HepG2 (cell line): ENCODE measurements at regions not wholly inside any gene's neighbourhood (a gene's known extent, or its start where the extent isn't known, plus 50 kb on each side); places are given as distances from the start of the nearest gene placed in this dataset.

Source experiments
- ATAC-seq: fragments of 200-7000 bp; cut with Tn5 transposase; 3 replicates; pipeline ENCODE4 v1.9.1; 2020; ENCODE audit warnings: mild to moderate bottlenecking, moderate library complexity
- BruUV-seq: library from RNA; stranded (reverse); fragments of 400-500 nt; replicated peaks from 2 replicates; lab custom pipeline; 2021; lab: Mats Ljungman, UMichigan
- CTCF ChIA-PET: fragments of 300-600 bp; formaldehyde crosslinking; extraction: SDS; loops from one replicate; lab custom pipeline; 2021; ENCODE audit warnings: low total read pairs, inconsistent platforms, low intra/inter-chr PET ratio; lab: Yijun Ruan, JAX
- POLR2A ChIA-PET: fragments of 350-600 bp; sonication (Branson Sonifier 250); formaldehyde crosslinking; loops from one replicate; lab custom pipeline; 2020; ENCODE audit warnings: antibody characterized with exemption, inconsistent platforms; lab: Yijun Ruan, JAX
- DNase-seq: peaks from one replicate; pipeline ENCODE4 v3.0.0-alpha.2; 2015; ENCODE audit warnings: low spot score
- FAIRE-seq: peaks from 3 replicates; lab custom pipeline; 2011; peaks lifted over from hg19 to GRCh38; lab: Jason Lieb, UNC
- H2AFZ ChIP-seq: one replicate; pipeline ENCODE4 v1.6.1; 2011; ENCODE audit warnings: low read length, inconsistent platforms
- H3K27ac ChIP-seq: fragments of 300-600 bp; 3 replicates; pipeline ENCODE4 v1.8.0; 2011; ENCODE audit warnings: mixed run types, mild to moderate bottlenecking, mixed read lengths, low read length, inconsistent platforms; ENCODE audit not compliant: insufficient read depth; ENCODE audit errors: extremely low read length
- H3K27me3 ChIP-seq, 2 experiments: fragments of 200-600 bp in 1 of 2; 2 replicates in 1 of 2; 3 replicates in 1 of 2; pipeline versions ENCODE4 v1.6.0 to v1.8.0; 2011; ENCODE audit warnings: low read length in 2 of 2, mild to moderate bottlenecking in 2 of 2, moderate library complexity in 2 of 2, inconsistent platforms in 1 of 2; ENCODE audit not compliant: insufficient read depth in 2 of 2, control insufficient read depth in 1 of 2
- H3K36me3 ChIP-seq, 2 experiments: fragments of 200-600 bp in 1 of 2; replicated peaks in 1 of 2; 2 replicates in 1 of 2; 3 replicates in 1 of 2; pipeline versions ENCODE4 v1.5.1 to v1.8.0; 2011; ENCODE audit warnings: low read length in 2 of 2, inconsistent platforms in 1 of 2; ENCODE audit not compliant: insufficient read depth in 2 of 2, control insufficient read depth in 1 of 2
- H3K4me1 ChIP-seq: 2 replicates; pipeline ENCODE4 v1.5.1; 2012; ENCODE audit warnings: low read length, inconsistent platforms; ENCODE audit not compliant: insufficient read depth
- H3K4me2 ChIP-seq: 2 replicates; pipeline ENCODE4 v1.6.0; 2011; ENCODE audit warnings: low read depth, low read length, inconsistent platforms
- H3K4me3 ChIP-seq, 3 experiments: fragments of 200-600 bp in 1 of 3; sonication (generic), shearing (Covaris generic) in 1 of 3; replicated peaks in 1 of 3; 2 replicates each; pipeline ENCODE4 v1.5.1; 2011 to 2016; ENCODE audit warnings: low read length in 3 of 3, inconsistent platforms in 2 of 3, low read depth in 2 of 3, mild to moderate bottlenecking in 2 of 3, control low read depth in 1 of 3, mixed read lengths in 1 of 3; ENCODE audit not compliant: insufficient read depth in 1 of 3
- H3K79me2 ChIP-seq: one replicate; pipeline ENCODE4 v1.6.1; 2011; ENCODE audit warnings: low read length, inconsistent platforms; ENCODE audit not compliant: insufficient read depth
- H3K9ac ChIP-seq: 2 replicates; pipeline ENCODE4 v1.6.0; 2011; ENCODE audit warnings: mild to moderate bottlenecking, low read depth, low read length, inconsistent platforms; ENCODE audit not compliant: insufficient read depth
- H3K9me3 ChIP-seq: 2 replicates; pipeline ENCODE4 v1.5.1; 2012; ENCODE audit warnings: mild to moderate bottlenecking, low read length
- H4K20me1 ChIP-seq: 2 replicates; pipeline ENCODE4 v1.6.0; 2011; ENCODE audit warnings: inconsistent platforms, mild to moderate bottlenecking, low read length, moderate library complexity; ENCODE audit not compliant: insufficient read depth
- FLYWCH1 ChIP-seq: sonication (generic); formaldehyde crosslinking; IDR thresholded peaks from 2 replicates; pipeline ENCODE4 v1.8.1; 2023; ENCODE audit warnings: mild to moderate bottlenecking, missing genetic modification reagents
- FOXA3 ChIP-seq: IDR thresholded peaks from 2 replicates; pipeline ENCODE4 v1.6.1; 2016; ENCODE audit warnings: missing genetic modification reagents, missing compliant biosample characterization
- SIX4 ChIP-seq: sonication (generic); formaldehyde crosslinking; IDR thresholded peaks from 2 replicates; pipeline ENCODE4 v1.4.0; 2020; ENCODE audit warnings: missing genetic modification reagents
- ZNF563 ChIP-seq: sonication (generic); formaldehyde crosslinking; IDR thresholded peaks from 2 replicates; pipeline ENCODE4 v1.8.0; 2022; ENCODE audit warnings: mild to moderate bottlenecking, moderate library complexity, missing genetic modification reagents
- WGBS: methylation state at CpG from one replicate; pipeline ENCODE4 v1.1.6; 2017; ENCODE audit warnings: low lambda C conversion rate; 5-methylcytosine and 5-hydroxymethylcytosine counted together
- in situ Hi-C: cut with HindIII; loops from 2 replicates; pipeline ENCODE4 v1.10.0; 2017; ENCODE audit warnings: low pct_unique_long_range_greater_than_20kb; ENCODE audit not compliant: extremely low pct_ligation_motif_present
- intact Hi-C: fragments of 100-400 bp; cut with micrococcal nuclease; formaldehyde crosslinking; loops from one replicate; pipeline ENCODE4 v1.10.0; 2022; ENCODE audit not compliant: unreplicated experiment
- TF ChIP-seq, protein P1 (sequence below): sonication (generic); formaldehyde crosslinking; IDR thresholded peaks from 2 replicates; pipeline ENCODE4 v1.4.0; 2020; ENCODE audit warnings: missing genetic modification reagents
- TF ChIP-seq, protein P2 (sequence below): IDR thresholded peaks from 2 replicates; pipeline ENCODE4 v1.6.1; 2016; ENCODE audit warnings: missing biosample characterization, missing genetic modification reagents, low read depth
- TF ChIP-seq, protein P3 (sequence below): sonication (generic); formaldehyde crosslinking; IDR thresholded peaks from 2 replicates; pipeline ENCODE4; 2020; ENCODE audit warnings: missing genetic modification reagents, mild to moderate bottlenecking, borderline replicate concordance
- TF ChIP-seq, protein P4 (sequence below): sonication (generic); formaldehyde crosslinking; IDR thresholded peaks from 2 replicates; pipeline ENCODE4 v1.4.0; 2020; ENCODE audit warnings: mild to moderate bottlenecking, low read depth, missing genetic modification reagents
- TF ChIP-seq, protein P5 (sequence below): sonication (generic); formaldehyde crosslinking; IDR thresholded peaks from 2 replicates; pipeline ENCODE4 v1.9.0; 2021; ENCODE audit warnings: missing genetic modification reagents, mild to moderate bottlenecking, borderline replicate concordance
- TF ChIP-seq, protein P6 (sequence below): sonication (generic); formaldehyde crosslinking; conservative IDR thresholded peaks from 2 replicates; pipeline ENCODE4 v1.4.0; 2020; ENCODE audit warnings: missing genetic modification reagents

DNA sequence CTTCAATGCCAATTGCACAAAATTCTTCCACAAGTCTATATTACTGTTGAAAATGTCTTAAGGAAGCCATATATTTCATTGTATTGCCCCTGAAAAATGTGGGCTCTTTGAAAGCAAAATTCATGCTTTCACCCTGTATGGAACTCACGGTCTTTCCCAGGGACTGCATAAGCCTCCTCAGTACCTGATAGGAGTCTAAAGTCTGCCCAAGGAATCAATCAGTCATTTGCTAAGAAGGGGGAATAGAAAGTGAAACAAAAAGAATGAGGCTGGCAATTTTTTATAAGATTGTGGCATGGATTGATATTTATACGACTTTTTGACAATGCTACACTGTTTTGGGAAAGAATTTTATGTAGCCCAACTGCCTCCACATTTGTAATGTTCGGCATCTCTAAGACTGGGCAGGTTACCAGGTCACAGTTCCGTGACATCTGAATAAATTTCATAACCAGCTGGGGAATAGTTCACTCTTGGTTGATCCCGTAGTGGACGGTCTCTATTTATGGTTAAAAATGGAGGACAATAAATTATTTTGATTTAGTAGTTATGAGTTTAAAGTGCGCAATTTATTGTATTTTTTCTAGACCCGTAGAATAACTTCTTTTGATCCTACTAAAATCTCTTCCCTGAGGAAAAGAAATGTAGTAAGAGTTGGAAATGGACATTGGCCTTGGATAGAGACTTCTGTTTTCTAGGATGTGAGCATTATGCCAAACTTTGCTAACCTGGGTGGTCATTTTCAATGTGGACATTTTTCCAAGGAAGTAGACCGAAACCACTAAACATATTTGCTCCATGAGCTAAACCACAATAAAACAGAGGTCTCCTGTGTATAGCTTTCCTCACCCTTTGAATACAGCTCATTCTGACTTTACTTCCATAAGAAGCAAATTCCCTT lies 1585.4 kb downstream of the EFNB2 start:
- Histone ChIP-seq H3K27ac (no peak overlapping the region), H3K36me3 (no peaks in the 10 kb centered on the region), H2AFZ (no peak overlapping the region), H3K4me1 (no peaks in the 10 kb centered on the region), H3K27me3 (no peaks in the 10 kb centered on the region), H3K9ac (no peak overlapping the region), H3K4me2 (no peak overlapping the region), H3K4me3 (no peak overlapping the region), H3K79me2 (no peaks in the 10 kb centered on the region), H4K20me1 (no peaks in the 10 kb centered on the region), H3K9me3 (peaks cover 77% of the 10 kb centered on the region)
- intact Hi-C loops: no loop called here
- no peak for FAIRE-seq
- no peak for DNase-seq
- no TSS peak for BruUV-seq
- in situ Hi-C loops: no loop called here
- ChIA-PET CTCF (no interaction called here), POLR2A (no interaction called here)
- WGBS: 2% methylated on average over 9 of the region's 9 CpGs
- no peak for ATAC-seq
- TF ChIP-seq SIX4: no peak
- TF ChIP-seq, protein P1, sequence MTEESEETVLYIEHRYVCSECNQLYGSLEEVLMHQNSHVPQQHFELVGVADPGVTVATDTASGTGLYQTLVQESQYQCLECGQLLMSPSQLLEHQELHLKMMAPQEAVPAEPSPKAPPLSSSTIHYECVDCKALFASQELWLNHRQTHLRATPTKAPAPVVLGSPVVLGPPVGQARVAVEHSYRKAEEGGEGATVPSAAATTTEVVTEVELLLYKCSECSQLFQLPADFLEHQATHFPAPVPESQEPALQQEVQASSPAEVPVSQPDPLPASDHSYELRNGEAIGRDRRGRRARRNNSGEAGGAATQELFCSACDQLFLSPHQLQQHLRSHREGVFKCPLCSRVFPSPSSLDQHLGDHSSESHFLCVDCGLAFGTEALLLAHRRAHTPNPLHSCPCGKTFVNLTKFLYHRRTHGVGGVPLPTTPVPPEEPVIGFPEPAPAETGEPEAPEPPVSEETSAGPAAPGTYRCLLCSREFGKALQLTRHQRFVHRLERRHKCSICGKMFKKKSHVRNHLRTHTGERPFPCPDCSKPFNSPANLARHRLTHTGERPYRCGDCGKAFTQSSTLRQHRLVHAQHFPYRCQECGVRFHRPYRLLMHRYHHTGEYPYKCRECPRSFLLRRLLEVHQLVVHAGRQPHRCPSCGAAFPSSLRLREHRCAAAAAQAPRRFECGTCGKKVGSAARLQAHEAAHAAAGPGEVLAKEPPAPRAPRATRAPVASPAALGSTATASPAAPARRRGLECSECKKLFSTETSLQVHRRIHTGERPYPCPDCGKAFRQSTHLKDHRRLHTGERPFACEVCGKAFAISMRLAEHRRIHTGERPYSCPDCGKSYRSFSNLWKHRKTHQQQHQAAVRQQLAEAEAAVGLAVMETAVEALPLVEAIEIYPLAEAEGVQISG: no peak
- TF ChIP-seq, protein P2, sequence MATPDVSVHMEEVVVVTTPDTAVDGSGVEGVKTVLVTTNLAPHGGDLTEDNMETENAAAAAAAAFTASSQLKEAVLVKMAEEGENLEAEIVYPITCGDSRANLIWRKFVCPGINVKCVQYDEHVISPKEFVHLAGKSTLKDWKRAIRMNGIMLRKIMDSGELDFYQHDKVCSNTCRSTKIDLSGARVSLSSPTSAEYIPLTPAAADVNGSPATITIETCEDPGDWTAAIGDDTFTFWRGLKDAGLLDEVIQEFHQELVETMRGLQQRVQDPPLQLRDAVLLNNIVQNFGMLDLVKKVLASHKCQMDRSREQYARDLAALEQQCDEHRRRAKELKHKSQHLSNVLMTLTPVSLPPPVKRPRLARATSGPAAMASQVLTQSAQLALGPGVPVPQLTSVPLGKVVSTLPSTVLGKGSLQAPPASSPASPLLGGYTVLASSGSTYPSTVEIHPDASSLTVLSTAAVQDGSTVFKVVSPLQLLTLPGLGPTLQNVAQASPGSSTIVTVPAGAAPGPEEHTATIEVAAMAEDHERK (CRISPR knock-in tag): no peak
- no peak for TF ChIP-seq FOXA3
- TF ChIP-seq, protein P3, sequence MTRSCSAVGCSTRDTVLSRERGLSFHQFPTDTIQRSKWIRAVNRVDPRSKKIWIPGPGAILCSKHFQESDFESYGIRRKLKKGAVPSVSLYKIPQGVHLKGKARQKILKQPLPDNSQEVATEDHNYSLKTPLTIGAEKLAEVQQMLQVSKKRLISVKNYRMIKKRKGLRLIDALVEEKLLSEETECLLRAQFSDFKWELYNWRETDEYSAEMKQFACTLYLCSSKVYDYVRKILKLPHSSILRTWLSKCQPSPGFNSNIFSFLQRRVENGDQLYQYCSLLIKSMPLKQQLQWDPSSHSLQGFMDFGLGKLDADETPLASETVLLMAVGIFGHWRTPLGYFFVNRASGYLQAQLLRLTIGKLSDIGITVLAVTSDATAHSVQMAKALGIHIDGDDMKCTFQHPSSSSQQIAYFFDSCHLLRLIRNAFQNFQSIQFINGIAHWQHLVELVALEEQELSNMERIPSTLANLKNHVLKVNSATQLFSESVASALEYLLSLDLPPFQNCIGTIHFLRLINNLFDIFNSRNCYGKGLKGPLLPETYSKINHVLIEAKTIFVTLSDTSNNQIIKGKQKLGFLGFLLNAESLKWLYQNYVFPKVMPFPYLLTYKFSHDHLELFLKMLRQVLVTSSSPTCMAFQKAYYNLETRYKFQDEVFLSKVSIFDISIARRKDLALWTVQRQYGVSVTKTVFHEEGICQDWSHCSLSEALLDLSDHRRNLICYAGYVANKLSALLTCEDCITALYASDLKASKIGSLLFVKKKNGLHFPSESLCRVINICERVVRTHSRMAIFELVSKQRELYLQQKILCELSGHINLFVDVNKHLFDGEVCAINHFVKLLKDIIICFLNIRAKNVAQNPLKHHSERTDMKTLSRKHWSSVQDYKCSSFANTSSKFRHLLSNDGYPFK (CRISPR knock-in tag): no peak
- no peak for TF ChIP-seq ZNF563
- TF ChIP-seq, protein P4, sequence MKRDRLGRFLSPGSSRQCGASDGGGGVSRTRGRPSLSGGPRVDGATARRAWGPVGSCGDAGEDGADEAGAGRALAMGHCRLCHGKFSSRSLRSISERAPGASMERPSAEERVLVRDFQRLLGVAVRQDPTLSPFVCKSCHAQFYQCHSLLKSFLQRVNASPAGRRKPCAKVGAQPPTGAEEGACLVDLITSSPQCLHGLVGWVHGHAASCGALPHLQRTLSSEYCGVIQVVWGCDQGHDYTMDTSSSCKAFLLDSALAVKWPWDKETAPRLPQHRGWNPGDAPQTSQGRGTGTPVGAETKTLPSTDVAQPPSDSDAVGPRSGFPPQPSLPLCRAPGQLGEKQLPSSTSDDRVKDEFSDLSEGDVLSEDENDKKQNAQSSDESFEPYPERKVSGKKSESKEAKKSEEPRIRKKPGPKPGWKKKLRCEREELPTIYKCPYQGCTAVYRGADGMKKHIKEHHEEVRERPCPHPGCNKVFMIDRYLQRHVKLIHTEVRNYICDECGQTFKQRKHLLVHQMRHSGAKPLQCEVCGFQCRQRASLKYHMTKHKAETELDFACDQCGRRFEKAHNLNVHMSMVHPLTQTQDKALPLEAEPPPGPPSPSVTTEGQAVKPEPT (CRISPR knock-in tag): no peak
- TF ChIP-seq, protein P5, sequence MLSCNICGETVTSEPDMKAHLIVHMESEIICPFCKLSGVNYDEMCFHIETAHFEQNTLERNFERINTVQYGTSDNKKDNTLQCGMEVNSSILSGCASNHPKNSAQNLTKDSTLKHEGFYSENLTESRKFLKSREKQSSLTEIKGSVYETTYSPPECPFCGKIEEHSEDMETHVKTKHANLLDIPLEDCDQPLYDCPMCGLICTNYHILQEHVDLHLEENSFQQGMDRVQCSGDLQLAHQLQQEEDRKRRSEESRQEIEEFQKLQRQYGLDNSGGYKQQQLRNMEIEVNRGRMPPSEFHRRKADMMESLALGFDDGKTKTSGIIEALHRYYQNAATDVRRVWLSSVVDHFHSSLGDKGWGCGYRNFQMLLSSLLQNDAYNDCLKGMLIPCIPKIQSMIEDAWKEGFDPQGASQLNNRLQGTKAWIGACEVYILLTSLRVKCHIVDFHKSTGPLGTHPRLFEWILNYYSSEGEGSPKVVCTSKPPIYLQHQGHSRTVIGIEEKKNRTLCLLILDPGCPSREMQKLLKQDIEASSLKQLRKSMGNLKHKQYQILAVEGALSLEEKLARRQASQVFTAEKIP: no peak
- TF ChIP-seq FLYWCH1 (CRISPR knock-in tag): no peak
- TF ChIP-seq, protein P6, sequence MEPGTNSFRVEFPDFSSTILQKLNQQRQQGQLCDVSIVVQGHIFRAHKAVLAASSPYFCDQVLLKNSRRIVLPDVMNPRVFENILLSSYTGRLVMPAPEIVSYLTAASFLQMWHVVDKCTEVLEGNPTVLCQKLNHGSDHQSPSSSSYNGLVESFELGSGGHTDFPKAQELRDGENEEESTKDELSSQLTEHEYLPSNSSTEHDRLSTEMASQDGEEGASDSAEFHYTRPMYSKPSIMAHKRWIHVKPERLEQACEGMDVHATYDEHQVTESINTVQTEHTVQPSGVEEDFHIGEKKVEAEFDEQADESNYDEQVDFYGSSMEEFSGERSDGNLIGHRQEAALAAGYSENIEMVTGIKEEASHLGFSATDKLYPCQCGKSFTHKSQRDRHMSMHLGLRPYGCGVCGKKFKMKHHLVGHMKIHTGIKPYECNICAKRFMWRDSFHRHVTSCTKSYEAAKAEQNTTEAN: no peak
